Stomach (tissue), 4 donors: ENCODE measurements at regions not wholly inside any gene's neighbourhood (a gene's known extent, or its start where the extent isn't known, plus 50 kb on each side); places are given as distances from the start of the nearest gene placed in this dataset.

Experiments used
- POLR2A ChIP-seq, 4 donors: fragments of 450-650 bp; IDR thresholded peaks; one replicate each; pipeline ENCODE4 v1.6.1; 2016; ENCODE audit warnings: antibody characterized with exemption in 4 of 4, control low read depth in 2 of 4, mild to moderate bottlenecking in 1 of 4, moderate library complexity in 1 of 4
- POLR2AphosphoS5 ChIP-seq, 3 donors: sonication (generic); formaldehyde crosslinking; IDR thresholded peaks; one replicate each; pipeline ENCODE4 v1.6.1; 2016; ENCODE audit warnings: antibody characterized with exemption in 3 of 3
- TF ChIP-seq, protein P1 (sequence below), 7 experiments: fragments of 450-650 bp in 4 of 7; fragments of 200-600 bp in 3 of 7; sonication (generic) in 3 of 7; IDR thresholded peaks; one replicate each; pipeline ENCODE4 v1.5.1; 2016 to 2019; ENCODE audit warnings: antibody characterized with exemption in 7 of 7, control low read depth in 2 of 7, mild to moderate bottlenecking in 1 of 7

DNA sequence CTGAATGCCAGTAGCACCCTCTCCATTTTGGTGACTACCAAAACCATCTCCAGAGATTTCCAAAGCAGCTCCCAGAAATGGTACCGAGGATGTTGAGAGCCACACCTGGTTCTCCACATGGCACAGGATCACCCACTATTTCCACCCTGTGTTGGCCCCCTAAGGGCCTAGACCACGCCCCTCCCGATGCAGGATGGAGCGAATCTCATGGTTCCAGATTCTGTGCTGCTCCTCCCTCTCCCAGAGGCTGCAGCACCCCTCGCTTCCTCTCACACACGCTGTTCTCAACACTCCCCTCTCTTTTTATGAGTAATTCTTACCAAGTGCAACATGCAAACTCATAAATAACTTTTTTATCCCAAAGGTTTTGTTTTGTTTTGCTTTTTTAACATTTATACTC is 571.5 kb downstream of the STK39 start:
- TF ChIP-seq, protein P1, sequence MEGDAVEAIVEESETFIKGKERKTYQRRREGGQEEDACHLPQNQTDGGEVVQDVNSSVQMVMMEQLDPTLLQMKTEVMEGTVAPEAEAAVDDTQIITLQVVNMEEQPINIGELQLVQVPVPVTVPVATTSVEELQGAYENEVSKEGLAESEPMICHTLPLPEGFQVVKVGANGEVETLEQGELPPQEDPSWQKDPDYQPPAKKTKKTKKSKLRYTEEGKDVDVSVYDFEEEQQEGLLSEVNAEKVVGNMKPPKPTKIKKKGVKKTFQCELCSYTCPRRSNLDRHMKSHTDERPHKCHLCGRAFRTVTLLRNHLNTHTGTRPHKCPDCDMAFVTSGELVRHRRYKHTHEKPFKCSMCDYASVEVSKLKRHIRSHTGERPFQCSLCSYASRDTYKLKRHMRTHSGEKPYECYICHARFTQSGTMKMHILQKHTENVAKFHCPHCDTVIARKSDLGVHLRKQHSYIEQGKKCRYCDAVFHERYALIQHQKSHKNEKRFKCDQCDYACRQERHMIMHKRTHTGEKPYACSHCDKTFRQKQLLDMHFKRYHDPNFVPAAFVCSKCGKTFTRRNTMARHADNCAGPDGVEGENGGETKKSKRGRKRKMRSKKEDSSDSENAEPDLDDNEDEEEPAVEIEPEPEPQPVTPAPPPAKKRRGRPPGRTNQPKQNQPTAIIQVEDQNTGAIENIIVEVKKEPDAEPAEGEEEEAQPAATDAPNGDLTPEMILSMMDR (IDR thresholded peaks at IDR 0.05): no peak
- no peak for TF ChIP-seq POLR2AphosphoS5 (IDR thresholded peaks at IDR 0.05)
- TF ChIP-seq POLR2A (IDR thresholded peaks at IDR 0.05): no peak
